NCI-H526 (cell line): ENCODE measurements at regions not wholly inside any gene's neighbourhood (a gene's known extent, or its start where the extent isn't known, plus 50 kb on each side); places are given as distances from the start of the nearest gene placed in this dataset.

Experiments used
- DNase-seq, 2 experiments: peaks; one replicate each; lab custom pipeline; 2025; lab: John Stamatoyannopoulos, UW

DNA sequence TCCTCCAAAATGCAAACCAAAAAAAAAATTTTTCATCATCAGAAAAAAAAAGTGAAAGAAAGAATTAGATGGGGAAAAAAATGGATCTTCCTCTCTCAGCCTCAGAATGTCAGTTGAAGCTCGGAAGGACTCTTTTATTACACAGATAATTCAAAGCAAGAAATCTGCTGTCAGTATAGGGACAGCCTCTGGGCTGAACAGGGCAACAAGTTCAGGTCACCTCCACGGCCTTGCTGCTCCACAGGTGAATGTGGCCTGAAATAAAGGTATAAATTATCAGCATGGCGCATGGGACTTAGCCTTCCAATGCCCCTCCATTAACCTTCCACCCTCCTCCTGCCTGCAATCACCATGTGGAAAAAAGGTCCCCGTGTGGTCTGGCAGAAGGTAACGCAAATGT, 316.8 kb upstream of the POU3F3 start:
- DNase-seq: no peak

DNA sequence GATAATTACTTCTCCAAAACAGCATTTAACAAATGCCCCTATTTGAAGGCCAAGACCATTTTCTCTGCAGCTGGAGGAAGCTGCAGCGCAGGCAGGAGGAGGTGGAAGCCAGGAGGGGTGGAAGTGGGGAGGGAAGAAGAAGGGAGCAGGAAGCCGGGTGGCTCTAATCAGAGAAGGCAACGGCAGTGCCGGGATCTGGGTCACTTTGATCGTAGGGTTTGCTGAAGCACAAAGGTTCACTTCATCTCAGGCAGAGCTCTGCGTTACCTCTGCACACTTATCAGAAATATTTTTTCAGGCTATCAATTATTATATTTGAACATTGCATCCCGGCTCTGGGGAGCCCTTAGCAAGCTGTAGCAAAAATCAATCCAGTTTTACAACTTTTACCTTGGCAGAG, 315.8 kb upstream of the POU3F3 start:
- no peak for DNase-seq

DNA sequence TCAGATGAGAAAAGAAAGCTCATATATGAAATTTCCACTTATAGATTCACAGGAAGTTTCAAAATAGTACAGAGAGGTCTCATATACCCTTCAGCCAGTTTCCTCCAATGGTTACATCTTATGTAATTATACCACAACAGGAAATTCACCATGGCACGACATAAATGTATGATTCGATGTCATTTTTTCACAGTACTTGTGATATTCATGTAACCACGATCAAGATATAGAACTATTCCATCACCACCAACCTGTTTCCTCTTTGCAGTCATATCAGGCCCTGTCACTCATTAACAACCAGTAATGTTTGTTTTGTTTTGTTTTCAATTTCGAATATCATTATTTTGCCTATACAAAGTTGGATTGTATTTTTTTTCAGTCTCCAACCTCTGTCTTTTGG, 314.3 kb upstream of the POU3F3 start:
- no peak for DNase-seq

DNA sequence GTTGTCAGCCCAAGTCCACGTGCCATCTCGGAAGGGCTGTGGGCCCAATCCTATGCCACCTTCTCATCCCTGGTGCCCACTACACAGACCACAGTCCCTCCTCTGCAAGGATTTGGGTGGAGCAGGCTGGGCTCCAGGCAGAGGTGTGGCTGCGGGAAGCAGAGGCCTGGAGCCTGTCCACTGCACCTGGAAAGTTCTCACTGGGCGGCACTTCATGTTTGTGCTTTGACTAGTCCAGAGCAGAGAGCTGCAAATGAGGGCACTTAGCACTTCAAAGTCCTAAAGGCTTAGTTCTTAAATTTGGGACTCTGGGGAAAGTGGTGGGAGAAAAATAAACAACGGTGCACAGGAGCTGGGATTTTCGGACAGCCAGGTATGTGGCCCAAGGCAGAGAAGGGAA, 308.9 kb upstream of the POU3F3 start:
- no peak for DNase-seq

DNA sequence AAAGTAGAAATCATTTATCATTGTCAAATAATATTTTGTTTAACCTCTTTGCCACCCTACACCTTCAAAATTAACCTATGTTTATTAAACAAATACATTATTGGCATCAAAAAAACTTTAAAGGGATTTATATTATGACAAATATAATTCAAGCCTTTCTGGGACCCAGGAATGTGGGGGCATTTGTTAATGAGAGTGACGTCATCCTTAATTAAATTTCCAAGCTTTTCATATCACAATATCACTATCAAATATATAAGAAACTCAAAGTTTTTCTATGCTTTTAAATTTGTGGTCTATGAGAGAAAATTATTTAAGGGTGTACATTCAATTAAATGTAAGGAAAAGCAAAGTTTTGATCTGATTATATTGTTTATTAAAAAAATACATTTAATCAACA, 307.4 kb upstream of the POU3F3 start:
- DNase-seq: no peak

DNA sequence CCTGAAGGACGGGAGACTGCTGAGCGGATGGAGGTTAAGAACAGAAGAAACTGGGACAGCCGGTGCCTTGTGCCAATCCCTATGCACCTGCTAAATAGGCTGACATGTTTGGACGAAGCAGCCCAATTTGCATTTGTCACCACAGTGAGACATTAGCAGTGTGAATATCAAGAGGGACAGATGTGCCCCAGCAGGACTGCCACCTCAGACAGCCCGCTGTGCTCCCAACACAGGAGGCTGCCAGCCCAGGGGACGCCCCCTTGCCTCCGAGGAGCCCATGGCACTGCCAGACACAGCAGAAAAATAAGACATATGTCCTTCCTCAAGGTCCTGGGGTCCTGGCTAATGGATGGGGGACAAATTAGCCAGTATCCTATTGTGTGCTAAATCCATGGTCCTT, 306.7 kb upstream of the POU3F3 start:
- DNase-seq: peak; percentile 3 to 28

DNA sequence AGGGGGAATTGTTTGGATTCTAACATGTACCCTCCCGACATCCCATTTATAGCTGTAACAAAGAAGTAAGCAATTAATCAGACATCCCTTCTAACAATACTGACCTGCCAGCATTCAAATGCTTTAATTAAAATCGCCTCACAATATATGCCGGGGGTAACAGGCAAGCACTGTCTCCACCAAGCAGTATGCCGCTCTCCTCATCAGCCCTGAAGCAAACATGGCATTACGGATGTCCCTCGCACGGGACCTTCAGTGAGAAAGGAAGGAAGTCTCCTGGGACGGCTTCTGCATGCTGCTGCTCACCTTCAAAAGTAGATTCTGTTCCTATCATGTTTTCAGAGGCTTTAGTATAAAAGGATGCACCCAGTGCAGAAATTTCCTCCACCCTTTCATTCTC, 292.7 kb upstream of the POU3F3 start:
- DNase-seq: no peak

DNA sequence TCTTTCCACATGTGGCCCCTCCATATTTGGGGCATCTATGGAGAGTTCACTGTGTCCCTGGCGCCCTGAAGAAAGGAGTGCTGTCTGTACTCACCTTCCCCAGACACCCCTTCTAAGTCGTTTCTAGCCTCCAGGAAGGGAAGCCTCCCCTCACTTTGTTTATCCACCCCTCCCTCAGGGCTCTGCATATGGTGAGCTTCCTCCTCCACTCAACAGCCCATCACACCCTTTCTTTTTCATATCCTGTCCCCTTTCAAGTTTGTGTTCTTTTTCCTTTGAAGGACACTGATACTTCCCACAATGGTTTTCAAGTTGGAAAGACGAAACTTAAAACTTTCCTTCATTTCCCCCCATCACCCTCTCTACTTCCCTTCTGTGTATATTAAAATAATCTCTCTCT, 291.4 kb upstream of the POU3F3 start:
- no peak for DNase-seq

DNA sequence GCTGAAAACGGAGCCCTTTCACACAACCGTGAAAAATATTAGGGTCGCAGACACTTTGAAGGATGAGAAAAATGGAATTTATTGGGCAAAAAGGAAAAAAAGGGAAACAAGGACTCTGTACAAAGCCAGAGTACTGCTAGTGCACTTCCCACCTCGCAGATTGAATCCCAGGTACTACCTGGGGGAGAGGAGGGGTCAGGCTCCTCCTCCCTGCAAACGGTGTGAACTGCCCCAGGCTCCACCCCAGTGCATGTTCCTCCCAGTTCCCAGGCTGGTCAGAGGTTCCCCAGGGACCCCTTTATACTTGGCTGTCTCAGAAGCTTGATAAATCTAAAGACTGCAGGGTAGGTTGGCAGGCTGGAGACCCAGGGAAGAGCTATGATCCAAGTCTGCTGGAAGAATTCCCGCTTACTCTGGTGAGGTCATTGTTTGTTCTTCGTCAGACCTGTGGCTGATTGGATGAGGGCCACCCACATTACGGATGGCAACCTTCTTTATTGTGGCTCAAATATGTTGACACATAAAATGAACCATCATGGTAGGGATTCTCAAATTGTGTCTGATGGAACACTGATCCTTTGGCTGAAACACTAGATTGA, 290.4 kb upstream of the POU3F3 start:
- DNase-seq: no peak

DNA sequence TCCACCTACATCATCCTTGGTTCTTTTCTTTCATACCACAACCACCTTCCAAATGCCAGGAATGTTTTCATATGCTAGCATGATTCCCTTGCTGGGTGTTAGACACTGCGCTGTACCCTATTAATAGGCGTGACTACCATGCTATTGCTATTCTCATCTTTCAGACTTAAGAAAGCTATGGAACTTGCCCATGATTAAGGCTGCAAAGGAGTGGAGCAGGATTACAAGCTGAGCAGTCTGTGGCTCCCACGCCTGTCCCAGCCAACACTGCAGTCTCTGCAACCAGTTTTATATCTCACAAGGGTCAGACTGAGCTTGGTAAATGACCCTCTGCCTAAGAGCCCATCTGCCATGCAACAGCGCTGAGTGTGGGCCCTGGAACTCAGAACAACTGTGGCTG, 285.7 kb upstream of the POU3F3 start:
- no peak for DNase-seq

DNA sequence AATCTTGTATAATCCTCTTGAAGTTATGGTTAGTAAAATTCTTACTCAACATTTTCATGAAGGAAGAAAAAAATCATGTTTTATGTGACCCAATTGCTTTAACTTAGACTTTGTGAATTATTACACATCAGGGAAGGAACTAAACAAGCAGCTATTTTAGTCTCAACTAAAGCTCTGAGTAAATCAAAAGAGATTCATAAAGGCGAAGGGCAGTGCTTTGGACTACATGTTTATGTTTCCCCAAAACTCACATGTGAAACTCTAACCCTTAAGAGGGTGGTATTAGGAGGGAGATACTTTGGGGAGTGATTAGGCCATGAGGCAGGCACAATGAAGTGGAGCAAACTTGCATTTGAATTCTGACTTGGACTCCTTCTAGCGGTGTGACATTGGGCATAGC, 283.7 kb upstream of the POU3F3 start:
- no peak for DNase-seq

DNA sequence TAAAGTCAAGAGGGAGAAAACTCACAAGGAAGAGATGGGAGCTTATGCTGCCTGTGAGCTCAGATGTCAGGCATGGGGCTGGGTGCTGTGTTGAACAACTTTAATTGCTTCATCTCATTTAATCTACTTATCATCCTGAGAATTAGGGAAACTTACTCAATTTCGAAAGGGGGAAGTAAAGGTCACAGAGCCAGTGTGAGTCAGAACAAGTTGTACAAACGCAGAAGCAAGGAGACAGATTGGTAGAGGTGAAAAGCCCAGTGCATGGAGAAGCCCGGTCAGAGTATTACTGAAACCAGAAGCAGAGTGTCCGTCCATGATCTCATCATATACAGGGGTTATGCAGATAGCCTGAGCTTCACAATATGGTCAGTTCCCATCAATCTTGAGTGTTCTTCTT, 281.1 kb upstream of the POU3F3 start:
- DNase-seq: no peak

DNA sequence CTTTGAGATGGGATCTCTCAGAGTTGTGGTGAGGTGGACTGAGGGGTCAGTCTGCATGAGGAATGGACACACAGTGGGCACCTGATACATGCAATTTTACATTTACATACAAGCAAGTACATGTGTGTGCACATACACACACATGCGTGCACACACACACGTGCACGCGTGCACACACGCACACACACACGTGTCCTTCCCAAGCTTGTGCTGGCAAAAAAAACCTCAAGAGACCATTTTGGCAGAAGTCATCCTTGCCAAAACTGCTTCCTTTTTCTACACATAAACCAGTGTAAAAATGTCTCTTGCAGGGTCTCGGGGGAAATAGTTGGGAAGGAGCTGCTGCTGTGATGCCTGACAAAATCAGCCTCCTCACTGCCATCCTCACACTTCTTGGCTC, 279.5 kb upstream of the POU3F3 start:
- no peak for DNase-seq

DNA sequence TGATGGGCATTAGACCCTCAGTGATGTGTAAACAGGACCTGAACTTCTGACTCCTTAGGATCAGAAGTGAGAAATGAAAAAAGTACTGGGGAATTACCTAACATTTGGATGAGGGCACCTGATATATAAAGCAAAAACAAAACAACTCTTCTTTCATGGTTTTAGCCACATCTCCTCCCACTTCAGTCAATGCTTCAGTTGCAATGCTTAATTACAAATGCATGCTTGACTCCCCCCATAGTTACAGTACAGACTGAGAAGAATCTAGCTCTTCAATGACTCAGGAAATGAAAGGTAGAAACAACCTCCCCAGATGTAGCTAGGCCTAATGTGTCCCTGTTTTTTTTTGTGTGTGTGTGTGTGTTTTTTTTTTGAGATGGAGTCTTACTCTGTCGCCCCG, 276.8 kb upstream of the POU3F3 start:
- DNase-seq: no peak

DNA sequence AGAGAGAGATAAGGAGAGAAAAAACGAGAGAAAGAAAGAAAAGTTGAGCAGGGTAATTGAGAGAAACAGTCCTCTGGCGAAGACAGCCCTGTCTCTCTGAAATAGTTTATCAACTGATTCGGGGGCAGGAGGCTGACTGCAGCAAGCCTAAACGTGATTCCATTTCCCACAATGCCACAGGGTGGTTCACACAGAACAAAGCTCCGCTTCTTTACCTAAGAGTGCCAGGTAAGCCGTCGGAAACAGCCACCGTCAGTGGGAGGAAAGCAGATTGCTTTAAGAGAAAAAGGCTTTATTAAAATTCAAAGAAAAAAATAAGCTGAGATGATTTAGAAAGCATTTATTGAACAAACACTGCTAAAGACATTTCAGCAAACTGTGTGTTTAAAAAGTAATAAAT, 271.4 kb upstream of the POU3F3 start:
- DNase-seq: peak; percentile 26 to 33

DNA sequence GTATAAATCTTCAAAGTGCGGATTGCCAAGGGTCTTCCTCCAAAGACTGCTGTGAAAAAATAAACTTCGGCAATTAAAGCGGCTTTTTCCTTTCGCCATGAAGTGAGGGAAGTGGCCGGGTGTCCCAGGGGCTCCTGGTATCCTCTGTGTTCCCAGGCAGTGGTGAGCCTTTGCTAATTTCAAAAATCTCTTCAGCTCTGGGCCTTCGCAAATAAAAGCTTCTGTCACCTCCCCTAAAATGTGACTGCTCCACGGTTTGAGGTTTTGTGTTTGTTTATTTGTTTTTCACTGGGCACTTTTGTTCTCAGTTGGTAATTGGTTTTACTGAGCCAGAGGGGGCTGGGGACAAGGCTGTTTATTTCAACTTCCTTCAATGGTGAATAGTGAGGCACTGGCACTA, 270.1 kb upstream of the POU3F3 start:
- no peak for DNase-seq

DNA sequence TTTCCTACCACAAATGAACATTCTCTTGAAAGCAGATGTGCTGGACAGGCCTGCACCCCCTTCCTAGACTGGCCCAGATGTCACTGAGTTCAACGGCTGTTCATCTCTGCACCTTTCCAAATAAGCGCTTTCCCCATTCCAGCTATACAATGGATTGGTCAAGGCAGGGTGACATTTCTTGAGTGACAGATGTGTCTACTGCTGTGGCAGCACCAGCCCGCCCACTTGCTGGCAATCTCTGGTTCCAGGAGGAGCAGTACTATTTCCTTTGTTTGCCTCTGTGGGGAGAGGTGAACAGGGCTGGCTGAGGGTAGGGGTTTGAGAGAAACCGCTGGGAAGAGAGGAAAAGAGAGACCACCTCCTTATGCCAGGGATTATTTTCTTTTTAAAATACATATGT, 269.5 kb upstream of the POU3F3 start:
- no peak for DNase-seq

DNA sequence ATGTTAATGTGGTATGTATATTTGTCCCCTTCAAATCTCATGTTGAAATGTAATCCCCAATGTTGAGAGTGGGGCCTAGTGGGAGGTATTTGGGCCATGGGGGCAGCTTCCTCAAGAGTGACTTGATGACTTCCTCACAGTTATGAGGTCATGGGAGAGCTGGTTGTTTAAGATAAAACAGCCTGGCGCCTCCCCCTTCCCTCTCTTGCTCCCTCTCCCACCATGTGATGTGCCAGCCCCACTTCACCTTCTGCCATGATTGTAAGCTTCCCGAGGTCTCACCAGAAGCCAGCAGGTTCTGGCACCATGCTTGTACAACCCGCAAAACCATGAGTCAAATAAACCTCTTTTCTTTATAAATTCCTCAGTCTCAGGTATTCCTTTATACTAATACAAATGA, 258.3 kb upstream of the POU3F3 start:
- no peak for DNase-seq

DNA sequence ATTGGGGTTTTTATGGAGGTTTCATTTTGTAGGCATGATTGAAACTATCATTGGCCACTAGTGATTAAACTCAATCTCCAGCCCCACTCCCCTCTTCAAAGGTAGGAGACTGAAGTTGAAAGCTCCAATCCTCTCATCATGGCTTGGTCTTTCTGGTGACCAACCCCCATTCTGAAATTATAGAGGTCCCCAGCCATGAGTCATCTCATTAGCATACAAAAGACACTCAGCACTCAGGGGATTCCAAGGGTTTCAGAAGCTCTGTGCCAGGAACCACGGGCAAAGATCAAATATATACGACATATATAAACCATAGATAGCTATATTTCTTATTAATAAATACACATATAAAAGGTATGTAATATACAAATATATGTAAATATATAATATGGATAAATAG, 256.0 kb upstream of the POU3F3 start:
- DNase-seq: no peak

DNA sequence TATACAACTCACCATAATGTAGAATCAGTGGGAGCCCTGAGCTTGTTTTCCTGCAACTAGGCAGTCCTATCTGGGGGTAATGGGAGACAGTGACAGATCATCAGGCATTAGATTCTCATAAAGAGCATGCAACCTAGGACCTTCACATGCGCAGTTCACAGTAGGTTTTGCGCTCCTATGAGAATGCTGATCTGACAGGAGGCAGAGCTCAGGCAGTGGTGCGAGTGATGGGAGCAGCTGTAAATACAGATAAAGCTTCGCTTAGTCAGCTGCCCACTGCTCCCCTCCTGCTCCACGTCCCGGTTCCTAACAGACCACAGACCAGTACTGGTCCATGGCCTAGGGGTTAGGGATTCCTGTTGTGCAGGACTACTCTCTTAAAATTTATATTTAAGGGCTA, 255.3 kb upstream of the POU3F3 start:
- DNase-seq: no peak

DNA sequence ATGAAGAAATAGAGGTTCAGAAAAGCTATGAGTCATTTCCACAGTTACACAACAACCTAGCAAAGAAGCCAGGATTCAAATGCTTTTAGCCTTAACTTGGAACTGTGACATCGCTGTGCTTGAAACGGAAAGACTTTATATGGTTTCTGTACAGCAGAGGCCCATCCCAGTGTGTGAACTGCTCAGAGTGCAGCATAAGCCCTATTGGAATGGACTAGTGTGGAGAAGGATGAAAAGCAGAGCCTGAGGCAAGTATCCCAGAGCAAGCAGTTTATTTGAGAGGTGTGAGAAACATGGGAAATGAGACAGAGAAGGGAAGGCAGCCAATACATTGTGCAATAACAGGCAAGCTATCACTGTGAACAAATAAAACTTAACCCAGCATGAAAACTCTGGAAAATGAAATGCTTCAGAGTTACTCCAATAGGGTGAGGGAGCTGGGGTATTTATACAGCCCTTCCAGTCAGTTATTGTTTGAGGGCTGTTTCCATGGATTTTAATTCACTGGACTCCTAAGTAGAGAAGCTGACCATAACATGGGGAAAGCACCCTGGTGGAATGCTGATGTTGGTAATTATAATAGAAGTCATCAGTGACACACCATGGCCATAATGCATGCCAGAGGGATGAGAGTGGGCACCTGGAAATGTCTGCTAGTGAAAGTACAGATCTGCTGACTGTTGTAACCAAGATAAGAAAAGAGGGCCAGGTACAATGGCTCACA, 254.0 kb upstream of the POU3F3 start:
- DNase-seq: no peak

DNA sequence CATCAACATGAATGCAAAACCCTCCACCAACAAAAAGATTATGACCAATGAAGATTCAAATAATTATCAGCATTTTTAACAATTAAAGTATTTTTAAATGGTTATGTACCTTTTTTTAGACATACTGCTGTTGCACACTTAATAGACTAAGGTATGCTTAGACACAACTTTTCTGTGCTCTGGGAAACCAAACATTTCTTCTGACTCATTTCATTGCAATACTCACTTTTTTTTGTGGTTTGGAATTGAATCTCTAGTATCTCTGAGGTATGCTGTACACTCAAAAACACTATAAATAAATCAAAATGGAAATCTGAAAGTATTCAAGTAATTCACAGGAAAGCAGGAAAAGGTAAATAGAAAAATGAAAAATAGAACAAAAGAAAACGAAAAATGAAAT, 247.9 kb upstream of the POU3F3 start:
- no peak for DNase-seq

DNA sequence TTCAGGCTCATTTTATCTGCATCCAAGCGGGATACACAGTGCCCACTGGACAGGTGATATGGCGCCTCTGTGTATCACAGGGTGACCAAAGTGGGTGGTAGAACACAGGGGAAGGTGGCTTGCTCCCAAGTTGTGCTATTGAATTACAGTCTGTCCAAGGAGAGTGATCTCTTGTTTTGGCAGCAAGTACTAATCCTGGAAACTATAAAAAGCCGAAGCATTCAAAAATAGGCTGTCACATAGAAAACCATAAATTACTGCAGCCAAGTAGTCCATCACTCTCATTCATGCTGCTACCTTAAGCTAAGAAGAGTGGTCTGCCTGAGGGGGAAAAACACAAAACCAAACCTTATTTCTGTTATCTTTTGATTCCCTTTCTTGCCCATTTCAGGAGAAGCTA, 237.1 kb upstream of the POU3F3 start:
- DNase-seq: no peak

DNA sequence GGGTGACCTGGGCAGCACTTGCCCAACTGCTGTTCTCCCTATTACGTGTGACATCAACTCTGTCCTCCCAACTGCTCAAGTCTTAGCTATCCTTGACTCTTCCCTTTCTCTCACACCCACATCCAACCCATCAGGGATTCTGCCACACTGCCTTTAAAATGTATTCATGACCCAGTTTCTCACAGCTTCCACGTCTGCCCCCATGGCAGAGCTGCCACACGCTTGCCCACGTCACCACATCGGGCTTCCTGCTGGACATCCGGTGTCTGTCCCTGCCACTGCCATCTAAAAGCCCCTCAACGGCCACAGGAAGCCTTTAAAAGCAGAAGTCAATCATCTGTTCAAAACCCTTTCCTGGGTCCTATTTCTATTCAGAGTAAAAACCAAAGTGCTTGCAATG, 233.1 kb upstream of the POU3F3 start:
- no peak for DNase-seq
